Fibroblast of skin of right quadriceps (primary cell): ENCODE measurements at regions not wholly inside any gene's neighbourhood (a gene's known extent, or its start where the extent isn't known, plus 50 kb on each side); places are given as distances from the start of the nearest gene placed in this dataset.

ENCODE experiments used
- DNase-seq: peaks from one replicate; pipeline ENCODE4 v3.0.0-alpha.2; 2013

DNA sequence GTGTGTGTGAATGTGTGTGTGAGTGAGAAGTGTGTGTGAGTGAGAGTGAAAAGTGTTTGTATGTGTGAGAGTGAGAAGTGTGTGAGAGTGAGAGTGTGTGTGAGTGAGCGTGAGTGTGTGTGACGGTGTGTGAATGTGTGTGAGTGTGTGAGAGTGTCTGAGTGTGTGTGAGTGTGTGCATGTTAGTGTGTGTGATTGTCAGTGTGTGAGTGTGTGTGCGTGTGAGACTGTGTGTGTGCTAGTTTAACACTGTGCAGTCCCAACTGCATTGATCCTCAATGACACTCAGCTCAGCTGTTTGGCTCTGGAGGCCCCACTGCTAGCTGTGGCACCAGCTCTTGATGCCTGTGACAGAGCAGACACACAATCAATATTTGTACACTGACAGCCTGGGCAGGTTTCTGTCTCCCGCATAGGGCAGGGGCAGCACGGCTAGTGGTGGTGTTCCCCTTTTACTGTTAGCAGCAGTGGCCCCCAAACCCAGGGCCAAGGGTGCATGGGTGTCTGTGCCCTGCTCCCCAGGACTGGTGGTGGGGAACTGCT, 135.0 kb downstream of the INHBB start:
- no peak for DNase-seq

DNA sequence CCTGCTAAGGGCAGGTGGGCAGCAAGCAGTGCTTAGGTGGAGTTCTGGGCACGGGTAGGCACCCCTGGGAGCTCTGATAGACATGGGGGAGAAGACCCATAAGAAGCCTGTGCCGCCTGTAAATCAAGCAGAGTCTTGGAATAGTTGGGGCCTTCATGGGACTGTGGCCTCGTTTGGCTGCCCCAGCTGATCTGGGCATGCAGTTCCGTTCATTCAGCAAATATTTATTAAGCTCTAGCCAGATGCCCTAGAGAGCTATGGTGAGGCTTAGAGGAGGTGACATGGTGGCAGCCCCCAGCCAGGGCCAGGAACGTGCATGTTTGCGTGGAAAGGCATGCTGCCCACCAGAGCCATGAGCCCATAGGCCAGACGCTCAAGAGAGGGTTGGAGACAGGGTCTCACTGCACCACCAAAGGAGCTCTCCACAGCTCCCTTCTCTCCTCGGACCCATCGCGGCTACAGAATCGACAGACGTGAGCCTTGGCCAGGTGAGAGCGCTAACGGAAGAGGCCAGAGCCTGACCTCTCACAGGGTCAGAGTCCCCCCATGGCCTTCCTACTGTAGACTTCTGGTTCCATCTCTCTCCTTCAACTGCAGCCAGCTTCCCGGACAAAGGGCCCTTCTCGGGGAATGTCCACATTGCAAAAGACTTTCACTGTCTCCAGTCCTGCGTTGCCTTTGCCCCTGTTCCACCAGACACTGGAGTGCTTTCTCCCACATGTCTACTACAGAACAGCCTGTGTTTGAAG, 135.7 kb downstream of the INHBB start:
- no peak for DNase-seq

DNA sequence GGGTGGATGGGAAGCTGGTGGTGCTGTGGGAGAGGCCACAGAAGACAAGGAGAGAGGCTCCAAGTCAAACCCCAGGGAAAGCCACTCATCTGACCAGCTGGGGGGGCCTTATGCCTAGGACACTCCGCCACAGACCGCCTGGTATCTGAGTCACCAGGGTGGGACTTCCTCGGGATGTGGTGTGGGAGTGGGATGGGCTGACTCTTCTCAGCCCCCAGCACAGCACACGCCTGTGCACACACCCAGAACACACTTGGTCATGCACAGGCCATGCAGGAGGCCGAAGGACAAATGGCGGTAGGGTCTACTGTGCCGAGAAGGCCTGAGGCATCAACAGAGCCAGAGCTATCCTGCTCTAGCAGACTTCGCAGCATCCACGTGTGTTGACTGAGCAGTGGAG, 136.4 kb downstream of the INHBB start:
- DNase-seq, result no peak

DNA sequence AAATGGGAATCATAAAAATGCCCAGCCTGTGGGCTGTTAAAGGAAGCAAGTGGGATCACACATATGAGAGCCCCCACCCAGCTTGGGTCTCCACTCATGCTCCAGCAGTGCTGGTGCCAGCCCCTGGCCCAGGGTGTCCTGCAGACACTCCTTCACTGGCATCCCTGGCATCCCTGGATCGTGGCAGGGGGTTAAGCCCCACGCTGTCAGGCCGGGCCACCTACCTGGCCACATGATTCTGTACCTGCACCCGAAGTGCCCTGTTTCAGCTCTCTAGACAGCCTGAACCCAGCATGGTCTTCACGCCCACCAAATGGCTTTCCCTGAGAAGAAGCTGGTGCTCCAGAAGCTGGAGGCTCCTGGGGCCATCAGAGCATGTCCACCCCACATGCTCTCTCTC, 137.4 kb downstream of the INHBB start:
- DNase-seq, result no peak

DNA sequence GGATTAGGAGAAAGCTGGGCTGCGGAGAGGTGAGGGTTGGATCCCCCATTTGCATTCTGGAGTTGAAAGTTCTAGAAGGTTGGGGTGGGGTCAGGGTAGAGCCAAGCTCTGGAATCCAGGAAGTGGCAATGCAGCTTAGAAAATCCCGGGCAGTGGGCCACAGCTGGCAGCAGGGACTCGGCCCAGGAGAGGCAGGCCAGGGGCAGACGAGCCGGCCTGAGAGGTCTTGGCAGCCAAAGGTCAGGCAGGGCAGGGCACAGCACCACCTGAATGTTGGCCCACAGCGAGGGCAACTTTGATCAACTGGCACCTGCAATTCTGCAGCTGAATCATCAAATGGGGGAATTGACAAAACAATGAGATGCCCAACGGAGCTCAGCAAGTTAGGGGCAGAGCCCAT, 139.2 kb downstream of the INHBB start:
- no peak for DNase-seq

GRCh38 chr2:120486441-120486840, 140.5 kb downstream of the INHBB start:
- no peak for DNase-seq

GRCh38 chr2:120486946-120487345, 141.0 kb downstream of the INHBB start:
- peak; percentile 20 for DNase-seq

- no peak for DNase-seq
These were observed 142.6 kb downstream of the INHBB start for GRCh38 chr2:120488531-120488930.

GRCh38 chr2:120489023-120489422, 143.1 kb downstream of the INHBB start:
- DNase-seq, result no peak

DNA sequence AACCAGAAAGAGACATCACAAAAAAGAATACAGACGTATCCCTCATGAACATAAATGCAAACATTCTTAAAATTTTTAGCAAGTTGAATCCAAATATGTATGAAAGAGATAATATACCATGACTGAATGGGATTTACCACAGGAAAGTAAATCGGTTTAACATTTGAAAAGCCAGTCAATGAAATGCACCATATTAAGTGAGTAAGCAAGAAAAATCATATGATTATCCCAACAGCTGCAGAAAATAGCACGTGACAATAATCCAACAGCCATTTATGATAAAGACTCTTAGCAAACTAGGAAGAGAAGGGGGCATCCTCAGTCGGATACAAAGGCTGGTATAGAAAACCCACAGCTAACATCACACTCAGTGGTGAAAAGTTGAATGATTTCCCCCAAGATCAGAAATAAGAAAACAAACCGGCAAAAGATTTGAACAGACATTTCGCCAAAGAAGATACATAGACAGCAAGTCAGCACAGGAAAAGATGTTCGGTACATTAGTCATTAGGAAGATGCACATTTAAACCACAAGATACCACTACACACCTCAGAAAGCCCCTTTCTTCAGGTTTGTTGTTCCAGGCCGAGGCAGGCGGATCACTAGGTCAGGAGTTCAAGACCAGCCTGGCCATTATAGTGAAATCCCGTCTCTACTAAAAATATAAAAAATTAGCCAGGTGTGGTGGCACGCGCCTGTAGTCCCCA, 144.3 kb downstream of the INHBB start:
- no peak for DNase-seq

DNA sequence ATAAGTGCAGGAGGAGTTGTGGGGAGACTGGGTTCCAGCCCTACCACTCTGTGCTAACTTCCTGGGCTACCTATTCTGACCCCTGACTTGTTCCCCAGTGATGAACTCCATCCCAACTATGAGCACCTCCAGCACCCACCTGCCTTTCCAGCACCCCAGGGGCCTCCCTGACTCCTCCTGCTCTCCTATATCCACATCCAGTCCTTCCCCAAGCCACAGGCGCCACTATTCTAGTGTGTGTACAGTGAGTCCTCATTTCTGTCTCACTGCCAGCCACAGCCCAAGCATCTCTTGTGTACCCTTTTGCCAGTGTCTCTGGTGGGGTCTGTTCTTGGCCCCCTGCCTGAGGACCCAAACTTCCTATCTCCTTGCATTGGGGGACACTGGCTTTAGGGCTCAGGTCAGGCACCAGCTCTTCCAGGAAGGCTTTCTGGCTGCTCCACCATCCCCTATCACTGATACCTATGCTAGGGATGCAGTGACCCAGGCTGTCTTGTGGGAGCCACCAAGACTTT, 145.2 kb downstream of the INHBB start:
- no peak for DNase-seq

DNA sequence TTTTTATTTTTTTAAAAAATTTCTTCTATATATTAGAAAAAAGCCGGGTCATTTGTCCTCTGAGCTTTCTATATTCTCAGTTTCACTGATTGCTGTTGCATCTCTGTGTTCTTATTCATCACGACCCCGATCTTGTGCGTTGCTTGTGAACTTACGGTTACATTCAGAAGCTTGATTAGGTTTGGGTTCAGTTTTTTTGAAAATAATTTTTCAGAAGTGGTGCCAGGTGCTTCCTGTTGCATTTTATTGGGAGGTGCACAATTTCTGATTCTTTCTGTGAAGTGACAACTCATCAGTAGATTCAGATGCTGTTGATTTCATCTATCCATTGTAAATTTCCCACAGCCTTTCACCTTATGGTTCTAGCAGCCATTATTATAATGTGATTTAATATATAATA, 147.3 kb downstream of the INHBB start:
- no peak for DNase-seq

DNA sequence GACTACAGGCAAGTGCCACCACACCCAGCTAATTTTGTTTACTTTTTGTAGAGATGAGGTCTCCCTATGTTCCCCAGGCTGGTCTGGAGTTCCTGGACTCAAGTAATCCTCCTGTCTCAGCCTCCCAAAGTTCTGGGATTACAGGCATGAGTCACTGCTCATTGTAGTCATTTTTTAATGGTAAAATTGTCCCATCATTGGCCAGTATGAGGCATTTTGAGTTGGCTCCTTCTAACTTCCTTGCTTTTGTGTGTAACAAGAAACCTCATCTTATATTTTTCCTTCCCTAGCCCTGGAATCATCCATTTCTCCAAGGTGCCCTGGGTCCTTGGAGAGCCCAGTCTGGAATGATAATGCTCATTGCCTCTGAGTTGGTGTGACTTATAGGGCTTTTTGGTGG, 148.5 kb downstream of the INHBB start:
- DNase-seq, result no peak

DNA sequence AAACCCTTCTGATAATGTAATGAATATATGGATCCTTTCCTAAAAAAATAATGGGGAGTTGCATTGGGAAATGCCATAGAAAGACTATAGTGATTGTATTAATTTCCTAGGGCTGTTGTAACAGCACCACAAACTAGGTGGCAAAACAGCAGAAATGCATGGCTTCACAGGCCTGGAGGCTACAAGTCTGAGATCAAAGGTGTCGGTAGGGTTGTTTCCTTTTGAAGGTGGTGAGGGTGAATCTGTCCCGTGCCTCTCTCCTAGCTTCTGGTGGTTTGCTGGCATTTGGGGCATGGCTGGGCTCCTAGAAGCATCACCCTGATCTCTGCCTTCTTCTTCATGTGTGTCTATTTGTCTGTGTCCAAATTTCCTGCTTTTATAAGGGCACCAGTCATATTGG, 149.7 kb downstream of the INHBB start:
- no peak for DNase-seq

DNA sequence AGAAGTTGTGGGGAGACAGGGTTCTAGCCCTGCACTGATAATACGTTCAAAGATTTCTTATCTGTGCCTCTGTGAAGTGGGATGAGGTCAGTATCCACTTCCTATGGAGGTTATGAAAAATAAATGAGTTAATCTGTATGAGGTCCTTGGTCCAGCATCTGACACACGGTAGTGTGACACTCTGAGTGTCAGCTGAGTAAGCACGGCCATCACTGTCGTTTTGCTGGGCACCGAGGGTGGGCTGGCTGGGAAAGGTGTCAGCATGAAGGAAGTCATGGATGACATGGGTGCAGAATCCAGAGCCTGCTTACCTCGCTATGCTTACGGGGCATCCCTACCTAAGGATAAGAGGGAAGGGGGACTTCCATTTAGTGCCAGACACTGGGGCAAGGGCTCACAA, 150.3 kb downstream of the INHBB start:
- no peak for DNase-seq

DNA sequence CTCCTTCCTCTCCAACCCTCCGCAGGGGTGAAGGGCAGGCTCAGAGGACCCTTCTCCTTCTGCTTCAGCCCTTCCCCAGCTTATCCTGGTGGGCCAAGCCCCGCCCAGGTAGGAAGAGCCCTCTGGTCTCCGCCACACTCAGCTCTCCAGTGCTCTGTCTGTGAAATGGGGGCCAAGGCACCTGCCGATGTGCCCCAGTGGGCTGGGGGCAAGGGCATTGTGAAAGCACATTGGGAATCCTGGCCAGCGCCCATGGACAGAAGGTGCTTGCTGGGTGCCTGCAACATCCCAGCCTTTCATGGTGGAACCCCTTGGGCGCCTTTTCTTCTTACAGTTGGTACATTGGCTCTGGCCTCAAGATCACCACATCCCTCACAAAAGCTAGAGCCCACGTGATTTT, 150.8 kb downstream of the INHBB start:
- no peak for DNase-seq

DNA sequence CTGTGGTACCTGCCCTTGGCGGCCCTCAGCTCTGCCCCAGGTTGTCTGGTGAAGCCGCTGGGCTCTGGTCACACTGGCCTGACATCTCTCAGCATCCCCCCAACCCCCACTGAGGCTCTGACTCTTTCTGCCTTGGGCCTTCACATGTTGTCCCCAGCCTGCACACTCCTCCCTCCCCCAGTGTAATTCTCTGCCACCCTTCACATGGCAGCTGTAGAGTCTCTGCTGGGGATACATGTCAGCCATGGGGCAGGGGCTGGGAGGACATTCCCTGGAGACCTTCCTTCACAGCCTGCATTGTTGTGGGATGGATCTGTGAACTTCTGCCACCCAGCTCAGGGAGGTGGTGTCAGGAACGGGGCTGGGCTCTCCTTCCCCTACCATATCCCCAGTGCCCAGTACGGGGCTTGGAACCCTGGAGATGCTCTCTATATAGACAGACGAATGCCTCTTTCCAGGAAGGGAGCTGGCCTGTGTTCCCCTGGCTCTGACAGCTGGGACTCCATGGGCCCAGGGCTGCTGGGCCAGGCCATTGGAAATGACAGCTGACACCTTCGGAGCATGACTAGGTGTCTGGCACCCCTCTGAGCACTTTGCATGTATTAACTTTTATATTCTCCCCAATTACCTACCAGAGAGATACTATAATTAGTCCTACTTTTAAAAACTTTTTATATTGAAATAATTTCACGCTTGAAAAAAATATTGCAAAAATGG, 151.5 kb downstream of the INHBB start:
- DNase-seq, result no peak

DNA sequence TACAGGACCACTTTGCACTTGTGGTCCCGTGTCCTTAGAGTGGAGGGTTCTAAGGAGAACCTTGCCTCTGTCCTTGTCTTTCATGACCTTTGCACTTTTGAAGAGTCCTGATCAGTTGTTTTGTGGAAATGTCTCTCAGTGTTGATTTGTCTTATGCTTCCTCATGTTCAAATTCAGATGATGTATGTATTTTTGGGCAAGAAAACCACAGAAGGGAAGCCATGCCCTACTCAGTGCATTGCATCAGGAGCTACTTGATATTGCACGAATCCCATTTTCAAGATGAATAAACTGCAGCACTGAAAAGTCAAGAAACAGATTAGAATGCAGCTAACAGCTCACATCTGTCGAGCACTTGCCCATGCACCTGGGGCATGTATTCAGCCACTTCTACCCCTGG, 152.2 kb downstream of the INHBB start:
- no peak for DNase-seq

GRCh38 chr2:120498576-120499394, 152.8 kb downstream of the INHBB start:
- no peak for DNase-seq

GRCh38 chr2:120499784-120500495, 154.0 kb downstream of the INHBB start:
- no peak for DNase-seq

GRCh38 chr2:120501591-120501990, 155.7 kb downstream of the INHBB start:
- DNase-seq, result no peak

GRCh38 chr2:120502357-120502756, 156.4 kb downstream of the INHBB start:
- no peak for DNase-seq
